WERI-Rb-1 (cell line): ENCODE measurements at regions not wholly inside any gene's neighbourhood (a gene's known extent, or its start where the extent isn't known, plus 50 kb on each side); places are given as distances from the start of the nearest gene placed in this dataset.

Experiments
- DNase-seq: peaks from one replicate; pipeline ENCODE4 v3.0.0-alpha.2; 2020
- H3K27ac ChIP-seq: fragments of 250-450 bp; sonication (Bioruptor Pico); 2 replicates; pipeline ENCODE4 v1.5.1; 2020; ENCODE audit warnings: mild to moderate bottlenecking, moderate library complexity
- H3K27me3 ChIP-seq: fragments of 250-450 bp; sonication (Bioruptor Pico); 2 replicates; pipeline ENCODE4 v1.5.1; 2021; ENCODE audit warnings: mild to moderate bottlenecking, low read depth, moderate library complexity; ENCODE audit not compliant: insufficient read depth, severe bottlenecking
- H3K36me3 ChIP-seq: fragments of 250-450 bp; sonication (Bioruptor Pico); 2 replicates; pipeline ENCODE4 v1.5.1; 2020; ENCODE audit warnings: mild to moderate bottlenecking, moderate library complexity
- H3K4me3 ChIP-seq: 2 replicates; pipeline ENCODE4 v1.5.1; 2011; ENCODE audit warnings: low read depth, mild to moderate bottlenecking, control low read depth, low read length
- H3K9me3 ChIP-seq: fragments of 250-450 bp; sonication (Bioruptor Pico); 2 replicates; pipeline ENCODE4 v1.5.1; 2021; ENCODE audit warnings: mild to moderate bottlenecking, moderate library complexity; ENCODE audit not compliant: severe bottlenecking
- CTCF ChIP-seq: IDR thresholded peaks from 2 replicates; pipeline ENCODE4 v1.5.1; 2011; ENCODE audit warnings: low read depth, mild to moderate bottlenecking, control low read depth, inconsistent platforms, low read length

- DNase-seq: no peak
- TF ChIP-seq CTCF: no peak
- Histone ChIP-seq H3K27ac (no peak overlapping the region), H3K4me3 (no peak overlapping the region), H3K9me3 (no peaks in the 10 kb centered on the region), H3K27me3 (no peaks in the 10 kb centered on the region), H3K36me3 (no peaks in the 10 kb centered on the region)
These were observed 140.2 kb downstream of the SPATA19 start for GRCh38 chr11:133705074-133705648.

- no peaks in the 10 kb centered on the region for H3K27me3 ChIP-seq
These were observed 146.2 kb downstream of the SPATA19 start for GRCh38 chr11:133699071-133699470.

DNA sequence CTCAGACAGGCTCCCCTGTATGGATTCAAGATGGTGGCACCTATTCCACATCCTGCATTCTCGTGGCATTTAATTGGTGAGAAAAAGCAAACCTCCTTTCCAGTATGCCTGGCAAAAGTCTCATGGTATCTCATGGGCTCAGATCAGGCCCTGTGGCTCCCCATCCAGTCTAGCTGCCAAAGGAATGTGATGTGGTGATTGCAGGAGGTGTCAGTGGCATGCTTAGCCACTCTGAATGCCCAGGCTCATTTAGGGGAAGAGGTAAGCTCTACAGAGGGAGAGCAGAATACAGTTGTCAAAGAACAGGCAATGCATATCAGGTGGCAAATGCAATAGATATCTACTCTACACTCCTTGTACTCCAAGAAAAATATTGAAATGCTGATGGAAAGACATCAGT, 146.7 kb downstream of the SPATA19 start:
- no peak for DNase-seq
- no peak overlapping the region for H3K4me3 ChIP-seq
- no peaks in the 10 kb centered on the region for H3K36me3 ChIP-seq
- TF ChIP-seq CTCF: no peak
- H3K27me3 ChIP-seq: no peaks in the 10 kb centered on the region
- no peaks in the 10 kb centered on the region for H3K9me3 ChIP-seq
- no peak overlapping the region for H3K27ac ChIP-seq

More at GRCh38 chr11:133699071-133699470, 146.2 kb downstream of the SPATA19 start:
- DNase-seq: no peak
- no peaks in the 10 kb centered on the region for H3K9me3 ChIP-seq
- H3K4me3 ChIP-seq: no peak overlapping the region
- no peak overlapping the region for H3K27ac ChIP-seq
- H3K36me3 ChIP-seq: no peaks in the 10 kb centered on the region
- TF ChIP-seq CTCF: no peak

GRCh38 chr11:133697603-133698180, 147.6 kb downstream of the SPATA19 start:
- no peak overlapping the region for H3K27ac ChIP-seq
- no peaks in the 10 kb centered on the region for H3K27me3 ChIP-seq
- no peak for DNase-seq
- no peaks in the 10 kb centered on the region for H3K9me3 ChIP-seq
- no peak for TF ChIP-seq CTCF
- H3K36me3 ChIP-seq: no peaks in the 10 kb centered on the region
- H3K4me3 ChIP-seq: no peak overlapping the region

- no peak for TF ChIP-seq CTCF
- Histone ChIP-seq H3K27ac (no peak overlapping the region), H3K27me3 (no peaks in the 10 kb centered on the region), H3K36me3 (no peaks in the 10 kb centered on the region), H3K9me3 (no peaks in the 10 kb centered on the region), H3K4me3 (no peak overlapping the region)
- DNase-seq: no peak
These were observed 148.2 kb downstream of the SPATA19 start for GRCh38 chr11:133697161-133697560.

DNA sequence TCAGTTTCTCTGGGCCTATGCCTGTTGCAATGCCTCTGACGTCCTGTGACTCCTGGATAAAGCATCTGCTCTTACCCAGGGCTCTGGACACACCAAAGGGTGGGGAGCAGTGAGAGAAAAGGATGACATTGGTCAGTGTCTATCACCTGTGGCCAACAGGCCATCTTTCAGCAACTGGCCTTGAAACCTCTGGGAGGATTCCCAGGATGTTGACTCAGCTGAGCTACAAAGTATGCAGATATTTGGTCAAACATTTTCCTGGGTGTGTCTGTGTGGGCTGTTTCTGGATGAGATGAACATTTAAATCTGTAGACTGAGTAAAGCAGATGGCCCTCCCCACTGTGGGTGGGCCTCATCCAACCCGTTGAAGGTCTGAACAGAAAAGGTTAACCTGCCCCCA, 149.9 kb downstream of the SPATA19 start:
- Histone ChIP-seq H3K4me3 (no peak overlapping the region), H3K36me3 (no peaks in the 10 kb centered on the region), H3K27me3 (no peaks in the 10 kb centered on the region), H3K9me3 (no peaks in the 10 kb centered on the region), H3K27ac (no peak overlapping the region)
- no peak for TF ChIP-seq CTCF
- DNase-seq: no peak
